HFFc6 (cell line): ENCODE measurements at regions not wholly inside any gene's neighbourhood (a gene's known extent, or its start where the extent isn't known, plus 50 kb on each side); places are given as distances from the start of the nearest gene placed in this dataset.

ENCODE experiments used
- DNase-seq: peaks from one replicate; pipeline ENCODE4 v3.0.0-alpha.2; 2018
- H3K27ac Mint-ChIP-seq: 2 replicates; pipeline ENCODE4 v1.8.0; 2020; ENCODE audit warnings: mild to moderate bottlenecking, mixed read lengths
- H3K27me3 Mint-ChIP-seq: 2 replicates; pipeline ENCODE4 v1.8.0; 2021; ENCODE audit warnings: mild to moderate bottlenecking, moderate library complexity, mixed read lengths; ENCODE audit not compliant: insufficient read depth
- H3K36me3 Mint-ChIP-seq: 2 replicates; pipeline ENCODE4 v1.8.0; 2021; ENCODE audit warnings: low read depth, mixed read lengths
- H3K4me1 Mint-ChIP-seq: 2 replicates; pipeline ENCODE4 v1.8.0; 2020; ENCODE audit warnings: low read depth, mixed read lengths
- H3K4me3 Mint-ChIP-seq: 2 replicates; pipeline ENCODE4 v1.8.0; 2020; ENCODE audit warnings: mild to moderate bottlenecking, moderate library complexity, mixed read lengths
- H3K9me3 Mint-ChIP-seq: 2 replicates; pipeline ENCODE4 v1.8.0; 2020; ENCODE audit warnings: mild to moderate bottlenecking, mixed read lengths
- CTCF ChIP-seq: fragments of 200-600 bp; sonication (generic); IDR thresholded peaks from 2 replicates; pipeline ENCODE4 v1.5.0; 2021; ENCODE audit warnings: antibody characterized with exemption, mild to moderate bottlenecking

DNA sequence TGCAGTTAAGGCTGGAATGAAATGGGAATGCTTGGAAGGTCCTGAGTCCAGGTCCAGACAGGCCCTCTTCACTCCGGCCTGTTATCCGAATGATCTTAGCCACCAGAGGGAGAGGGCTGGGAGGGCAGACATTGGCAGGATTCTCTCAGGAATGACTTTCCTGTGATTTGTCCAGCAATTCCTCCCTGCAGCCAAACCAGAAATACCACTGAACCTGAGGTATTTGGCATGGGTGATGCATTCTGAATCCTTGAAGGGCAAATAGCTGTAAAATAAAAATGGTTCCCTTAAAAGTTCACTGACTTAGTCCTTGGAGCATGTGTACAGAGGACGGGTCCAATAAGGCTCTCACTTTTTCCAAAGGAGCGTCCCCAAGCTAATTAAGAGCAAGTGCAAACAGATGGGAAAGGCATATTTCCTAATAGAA, 77.5 kb upstream of the HABP2 start:
- DNase-seq: peak; percentile 83
- Mint-ChIP-seq H3K4me1 (peaks cover 42% of the 10 kb centered on the region), H3K4me3 (peak overlapping the region; percentile 71), H3K9me3 (peaks cover 27% of the 10 kb centered on the region), H3K36me3 (peaks cover 11% of the 10 kb centered on the region), H3K27ac (peak overlapping the region; percentile 41), H3K27me3 (peaks cover 3% of the 10 kb centered on the region; the same call in 1 of the 2 replicates)
- peak; percentile 48 for TF ChIP-seq CTCF

DNA sequence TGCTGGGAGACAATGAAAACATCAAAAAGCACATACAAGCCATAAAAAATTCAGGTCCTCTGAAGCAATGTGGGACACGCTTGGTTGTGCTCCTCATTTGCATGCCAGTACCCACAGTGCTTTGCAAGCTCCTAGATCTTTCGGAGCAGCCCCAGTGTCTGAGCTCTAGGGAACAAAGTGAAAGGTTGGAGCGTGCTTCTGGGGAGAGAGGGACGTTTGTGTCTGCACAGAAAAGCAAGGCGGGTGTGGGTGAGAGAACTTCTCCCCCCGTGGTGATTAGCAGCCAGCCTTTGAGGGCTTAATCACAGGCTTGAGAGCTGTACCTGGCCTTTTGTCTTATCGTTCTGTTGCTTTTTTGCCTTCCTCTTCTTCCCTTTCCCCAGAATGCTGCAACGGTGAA, 76.7 kb upstream of the HABP2 start:
- Mint-ChIP-seq H3K27ac (peak overlapping the region; percentile 41; the same call in 1 of the 2 replicates), H3K27me3 (peaks cover 6% of the 10 kb centered on the region), H3K9me3 (peaks cover 35% of the 10 kb centered on the region), H3K36me3 (peaks cover 19% of the 10 kb centered on the region), H3K4me1 (peaks cover 42% of the 10 kb centered on the region), H3K4me3 (peak overlapping the region; percentile 71)
- TF ChIP-seq CTCF: no peak
- peak; percentile 11 for DNase-seq

DNA sequence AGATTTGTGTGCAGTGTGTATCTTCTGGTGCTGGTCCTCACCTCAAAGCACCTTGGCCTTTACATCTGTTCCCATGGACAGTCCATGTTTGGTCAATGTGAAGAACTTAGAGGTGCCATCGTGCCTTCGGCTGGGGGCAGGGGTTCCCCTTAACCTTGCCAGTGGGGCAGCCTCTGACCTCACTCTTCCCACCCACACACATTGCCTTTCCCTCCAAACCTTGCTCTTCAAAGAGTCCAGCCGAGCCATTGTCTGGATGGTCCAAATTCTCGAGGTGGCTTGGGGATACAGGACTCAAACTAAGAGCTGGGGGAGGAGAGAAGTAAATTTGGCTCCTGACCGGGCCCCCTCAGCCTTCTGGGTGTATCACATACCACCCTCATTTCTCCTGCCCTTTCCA, 76.2 kb upstream of the HABP2 start:
- Mint-ChIP-seq H3K4me1 (peaks cover 42% of the 10 kb centered on the region), H3K4me3 (peak overlapping the region; percentile 71; the same call in 1 of the 2 replicates), H3K9me3 (peaks cover 37% of the 10 kb centered on the region), H3K27ac (peak overlapping the region; percentile 41; the same call in 1 of the 2 replicates), H3K36me3 (peaks cover 19% of the 10 kb centered on the region), H3K27me3 (peaks cover 4% of the 10 kb centered on the region)
- DNase-seq: no peak
- no peak for TF ChIP-seq CTCF

DNA sequence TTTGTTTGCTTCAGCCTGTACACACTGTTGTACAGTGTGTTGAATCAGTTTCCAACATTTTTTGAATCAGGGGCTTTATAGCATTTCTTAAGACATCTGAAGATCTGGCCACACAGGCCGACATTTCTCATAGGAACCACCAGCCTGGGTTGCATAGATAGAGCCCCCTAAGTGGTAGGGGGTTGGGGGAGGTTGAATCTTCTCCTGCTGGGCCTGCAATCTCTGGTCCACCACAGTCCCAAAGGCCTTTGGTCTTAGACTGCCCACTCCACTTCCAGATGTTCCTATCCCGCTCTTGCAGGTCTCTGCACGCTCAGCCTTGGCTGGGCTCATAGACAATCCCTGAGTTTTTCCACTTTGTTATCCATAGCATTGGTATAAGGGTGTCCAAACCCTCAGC, 75.4 kb upstream of the HABP2 start:
- no peak overlapping the region for H3K27ac Mint-ChIP-seq
- no peak overlapping the region for H3K4me3 Mint-ChIP-seq
- peaks cover 19% of the 10 kb centered on the region for H3K36me3 Mint-ChIP-seq
- DNase-seq: no peak
- H3K4me1 Mint-ChIP-seq: peaks cover 42% of the 10 kb centered on the region
- H3K27me3 Mint-ChIP-seq: peaks cover 2% of the 10 kb centered on the region
- TF ChIP-seq CTCF: no peak
- peaks cover 37% of the 10 kb centered on the region for H3K9me3 Mint-ChIP-seq

GRCh38 chr10:113479346-113480080, 73.3 kb upstream of the HABP2 start:
- TF ChIP-seq CTCF: no peak
- no peak overlapping the region for H3K4me3 Mint-ChIP-seq

More at GRCh38 chr10:113479346-113480080, 73.3 kb upstream of the HABP2 start:
- Mint-ChIP-seq H3K27me3 (peaks cover 6% of the 10 kb centered on the region), H3K4me1 (peaks cover 23% of the 10 kb centered on the region), H3K9me3 (peaks cover 34% of the 10 kb centered on the region), H3K27ac (no peak overlapping the region), H3K36me3 (peaks cover 19% of the 10 kb centered on the region)
- no peak for DNase-seq
